Naive thymus-derived CD4-positive, alpha-beta T cell (primary cell): ENCODE measurements at regions not wholly inside any gene's neighbourhood (a gene's known extent, or its start where the extent isn't known, plus 50 kb on each side); places are given as distances from the start of the nearest gene placed in this dataset.

ENCODE experiments used
- ATAC-seq: fragments of 150-1000 bp; cut with Tn5 transposase; 2 replicates; pipeline ENCODE4 v1.10.0; 2021; ENCODE audit warnings: mild to moderate bottlenecking, moderate library complexity
- CTCF ChIA-PET: fragments of 350-600 bp; sonication (Branson Sonifier 250); formaldehyde crosslinking; loops from one replicate; lab custom pipeline; 2021; ENCODE audit warnings: antibody characterized with exemption; lab: Charles Lee
- POLR2A ChIA-PET: fragments of 350-600 bp; sonication (Branson Sonifier 250); formaldehyde crosslinking; loops from one replicate; lab custom pipeline; 2021; ENCODE audit warnings: antibody characterized with exemption, inconsistent platforms; lab: Charles Lee
- DNase-seq, 9 donors: peaks; one replicate each; pipeline versions ENCODE4 v3.0.0 to v3.0.0-alpha.2; 2020 to 2022; ENCODE audit warnings: mixed read lengths in 1 of 9
- H3K27ac ChIP-seq: one replicate; pipeline ENCODE4 v1.7.0; 2013; ENCODE audit warnings: mild to moderate bottlenecking, low read depth, low read length, moderate library complexity
- H3K27me3 ChIP-seq, 2 donors: one replicate each; pipeline ENCODE4 v1.7.0; 2013; ENCODE audit warnings: low read length in 2 of 2, mild to moderate bottlenecking in 2 of 2, moderate library complexity in 2 of 2; ENCODE audit not compliant: control insufficient read depth in 2 of 2, insufficient read depth in 2 of 2
- H3K36me3 ChIP-seq, 3 experiments: 1 replicate in 2 of 3; 2 replicates in 1 of 3; pipeline ENCODE4 v1.7.0; 2013; ENCODE audit warnings: low read length in 3 of 3, mild to moderate bottlenecking in 3 of 3, moderate library complexity in 1 of 3; ENCODE audit not compliant: insufficient read depth in 3 of 3, control insufficient read depth in 2 of 3
- H3K4me1 ChIP-seq, 2 donors: one replicate each; pipeline ENCODE4 v1.7.0; 2013; ENCODE audit warnings: low read length in 2 of 2, mild to moderate bottlenecking in 2 of 2, moderate library complexity in 1 of 2; ENCODE audit not compliant: control insufficient read depth in 2 of 2, insufficient read depth in 2 of 2
- H3K4me3 ChIP-seq: 2 replicates; pipeline ENCODE4 v1.7.0; 2013; ENCODE audit warnings: mild to moderate bottlenecking, low read length
- H3K9me3 ChIP-seq, 3 experiments: 1 replicate in 2 of 3; 2 replicates in 1 of 3; pipeline ENCODE4 v1.7.0; 2013; ENCODE audit warnings: low read length in 3 of 3; ENCODE audit not compliant: control insufficient read depth in 2 of 3
- H3K27ac Mint-ChIP-seq, 9 donors: one replicate each; pipeline ENCODE4 v1.8.0; 2020 to 2022; ENCODE audit warnings: mixed read lengths in 9 of 9, mild to moderate bottlenecking in 8 of 9, moderate library complexity in 5 of 9, inconsistent platforms in 2 of 9
- H3K27me3 Mint-ChIP-seq, 5 donors: one replicate each; pipeline ENCODE4 v1.8.0; 2021 to 2022; ENCODE audit warnings: mixed read lengths in 5 of 5, mild to moderate bottlenecking in 1 of 5
- H3K36me3 Mint-ChIP-seq, 5 donors: one replicate each; pipeline ENCODE4 v1.8.0; 2020 to 2022; ENCODE audit warnings: mixed read lengths in 5 of 5, mild to moderate bottlenecking in 3 of 5, inconsistent platforms in 1 of 5
- H3K4me1 Mint-ChIP-seq, 7 donors: one replicate each; pipeline ENCODE4 v1.8.0; 2020 to 2022; ENCODE audit warnings: mixed read lengths in 7 of 7, mild to moderate bottlenecking in 3 of 7, inconsistent platforms in 1 of 7
- H3K4me3 Mint-ChIP-seq, 10 donors: one replicate each; pipeline ENCODE4 v1.8.0; 2020 to 2022; ENCODE audit warnings: mild to moderate bottlenecking in 10 of 10, mixed read lengths in 10 of 10, moderate library complexity in 6 of 10, inconsistent platforms in 2 of 10
- H3K9me3 Mint-ChIP-seq, 11 donors: one replicate each; pipeline ENCODE4 v1.8.0; 2020 to 2022; ENCODE audit warnings: mixed read lengths in 11 of 11, mild to moderate bottlenecking in 4 of 11, inconsistent platforms in 1 of 11, moderate library complexity in 1 of 11
- intact Hi-C, 2 donors: fragments of 100-400 bp; cut with micrococcal nuclease; formaldehyde crosslinking; loops; one replicate each; pipeline ENCODE4 v1.15.1; 2023

GRCh38 chr10:14409856-14410458 is 79.2 kb upstream of the FRMD4A start:
- Mint-ChIP-seq H3K27ac (peak overlapping the region in 4 of 9 donors; percentile 8 to 76 (median 25)), H3K36me3 (no peaks in the 10 kb centered on the region), H3K4me3 (peak overlapping the region in 9 of 10 donors; percentile 15 to 67 (median 56)), H3K4me1 (peaks cover 7 to 25% (median 21%) of the 10 kb centered on the region in 7 donors), H3K9me3 (peaks cover 0 to 11% (median 0%) of the 10 kb centered on the region in 11 donors), H3K27me3 (peaks cover 32 to 50% (median 33%) of the 10 kb centered on the region in 5 donors)
- POLR2A ChIA-PET, result interaction anchor here (0.7 kb wide), 1 partner anchor 26 kb away, joined by 3 read pairs; no protein-coding TSS in a partner anchor
- CTCF ChIA-PET, result no interaction called here
- peaks cover 0 to 12% of the 10 kb centered on the region in 2 donors for H3K27me3 ChIP-seq
- H3K9me3 ChIP-seq, result no peaks in the 10 kb centered on the region
- intact Hi-C loops, result no loop called here
- H3K4me3 ChIP-seq, result no peak overlapping the region
- H3K36me3 ChIP-seq, result no peaks in the 10 kb centered on the region
- DNase-seq, result peak in 6 of 9 donors; percentile 2 to 38 (median 28)
- H3K27ac ChIP-seq, result no peak overlapping the region
- H3K4me1 ChIP-seq, result peaks cover 8 to 18% of the 10 kb centered on the region in 2 donors
- ATAC-seq, result no peak

- Mint-ChIP-seq H3K4me3 (peak overlapping the region in 2 of 10 donors; percentile 49 to 64), H3K27me3 (peaks cover 26 to 46% (median 35%) of the 10 kb centered on the region in 5 donors), H3K9me3 (peaks cover 0 to 7% (median 0%) of the 10 kb centered on the region in 11 donors), H3K27ac (peak overlapping the region in 1 of 9 donors; percentile 14), H3K4me1 (peaks cover 7 to 25% (median 21%) of the 10 kb centered on the region in 7 donors), H3K36me3 (no peaks in the 10 kb centered on the region)
- DNase-seq, result no peak
- no peaks in the 10 kb centered on the region for H3K36me3 ChIP-seq
- no peaks in the 10 kb centered on the region for H3K9me3 ChIP-seq
- peaks cover 8 to 18% of the 10 kb centered on the region in 2 donors for H3K4me1 ChIP-seq
- no peak overlapping the region for H3K27ac ChIP-seq
- CTCF ChIA-PET, result no interaction called here
- POLR2A ChIA-PET, result interaction anchor here (0.7 kb wide), 1 partner anchor 25 kb away, joined by 3 read pairs; no protein-coding TSS in a partner anchor
- intact Hi-C loops, result no loop called here
- ATAC-seq, result no peak
- no peak overlapping the region for H3K4me3 ChIP-seq
- H3K27me3 ChIP-seq, result peaks cover 0 to 8% of the 10 kb centered on the region in 2 donors
Observed at GRCh38 chr10:14409247-14409646, 78.5 kb upstream of the FRMD4A start.

GRCh38 chr10:14408139-14408538 is 77.4 kb upstream of the FRMD4A start:
- ATAC-seq (no peak), DNase-seq (no peak)
- no peak overlapping the region for H3K4me3 Mint-ChIP-seq
- peaks cover 7 to 25% (median 21%) of the 10 kb centered on the region in 7 donors for H3K4me1 Mint-ChIP-seq
- ChIA-PET CTCF (no interaction called here), POLR2A (no interaction called here)
- H3K9me3 Mint-ChIP-seq, result peaks cover 0 to 7% (median 0%) of the 10 kb centered on the region in 11 donors
- Histone ChIP-seq H3K27me3 (no peaks in the 10 kb centered on the region), H3K4me3 (no peak overlapping the region), H3K36me3 (no peaks in the 10 kb centered on the region), H3K27ac (no peak overlapping the region), H3K4me1 (peaks cover 8 to 18% of the 10 kb centered on the region in 2 donors), H3K9me3 (no peaks in the 10 kb centered on the region)
- H3K27me3 Mint-ChIP-seq, result peaks cover 16 to 38% (median 33%) of the 10 kb centered on the region in 5 donors
- intact Hi-C loops, result no loop called here
- H3K27ac Mint-ChIP-seq, result no peak overlapping the region
- H3K36me3 Mint-ChIP-seq, result no peaks in the 10 kb centered on the region

GRCh38 chr10:14407567-14407966 is 76.8 kb upstream of the FRMD4A start:
- Mint-ChIP-seq H3K27me3 (peaks cover 15 to 38% (median 34%) of the 10 kb centered on the region in 5 donors), H3K27ac (no peak overlapping the region), H3K9me3 (peaks cover 0 to 7% (median 0%) of the 10 kb centered on the region in 11 donors), H3K4me1 (peaks cover 7 to 25% (median 21%) of the 10 kb centered on the region in 7 donors), H3K36me3 (no peaks in the 10 kb centered on the region), H3K4me3 (no peak overlapping the region)
- ChIA-PET CTCF (no interaction called here), POLR2A (no interaction called here)
- H3K27me3 ChIP-seq, result no peaks in the 10 kb centered on the region
- no peak overlapping the region for H3K4me3 ChIP-seq
- no peak for DNase-seq
- no peaks in the 10 kb centered on the region for H3K36me3 ChIP-seq
- intact Hi-C loops, result no loop called here
- peaks cover 8 to 18% of the 10 kb centered on the region in 2 donors for H3K4me1 ChIP-seq
- H3K27ac ChIP-seq, result no peak overlapping the region
- no peak for ATAC-seq
- no peaks in the 10 kb centered on the region for H3K9me3 ChIP-seq

GRCh38 chr10:14405076-14406065 is 74.6 kb upstream of the FRMD4A start:
- Mint-ChIP-seq H3K4me3 (no peak overlapping the region), H3K9me3 (peaks cover 0 to 5% (median 0%) of the 10 kb centered on the region in 11 donors), H3K4me1 (peaks cover 7 to 20% (median 13%) of the 10 kb centered on the region in 7 donors), H3K36me3 (no peaks in the 10 kb centered on the region), H3K27me3 (peaks cover 8 to 49% (median 40%) of the 10 kb centered on the region in 5 donors), H3K27ac (no peak overlapping the region)
- intact Hi-C loops, result no loop called here
- Histone ChIP-seq H3K4me3 (no peak overlapping the region), H3K27ac (no peak overlapping the region), H3K27me3 (no peaks in the 10 kb centered on the region), H3K4me1 (peaks cover 7 to 10% of the 10 kb centered on the region in 2 donors), H3K36me3 (no peaks in the 10 kb centered on the region), H3K9me3 (no peaks in the 10 kb centered on the region)
- CTCF ChIA-PET, result no interaction called here
- POLR2A ChIA-PET, result no interaction called here
- no peak for ATAC-seq
- DNase-seq, result no peak

DNA sequence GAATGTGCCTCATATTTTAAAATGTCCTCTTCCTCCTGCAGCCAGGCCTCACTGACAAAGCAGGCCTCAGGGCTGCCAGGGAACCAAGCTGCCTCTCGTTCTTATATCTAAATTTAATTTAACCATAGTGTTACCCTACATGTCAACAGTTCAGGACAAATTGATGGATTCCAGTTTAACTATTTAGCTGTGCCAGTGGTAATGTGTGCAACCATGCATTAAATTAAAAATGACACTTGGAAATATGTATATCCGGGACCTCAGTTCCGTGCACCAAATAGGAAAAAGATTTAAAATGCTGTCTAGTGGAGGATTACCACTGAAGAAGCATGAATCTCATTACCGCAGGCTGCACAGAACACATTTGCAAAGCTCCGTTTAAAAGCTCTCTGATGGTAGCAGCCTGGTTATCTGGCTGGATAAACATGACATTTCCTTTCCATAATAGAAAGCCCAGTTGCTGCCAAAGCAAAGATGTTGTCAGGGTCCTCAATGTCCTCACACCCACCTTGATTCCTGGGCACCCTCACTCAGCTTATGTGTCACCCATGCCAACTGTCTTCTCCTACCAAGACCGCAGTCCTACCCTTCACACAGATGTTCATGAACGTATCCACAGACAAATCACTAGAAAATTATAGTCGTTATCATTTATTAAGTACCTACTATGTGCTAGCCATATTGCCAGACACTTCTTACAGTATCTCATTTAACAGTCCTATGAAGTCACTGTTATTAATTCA is 73.3 kb upstream of the FRMD4A start:
- ATAC-seq (no peak), DNase-seq (no peak)
- no peaks in the 10 kb centered on the region for H3K9me3 ChIP-seq
- H3K27ac ChIP-seq, result no peak overlapping the region
- no peaks in the 10 kb centered on the region for H3K36me3 ChIP-seq
- POLR2A ChIA-PET, result no interaction called here
- Mint-ChIP-seq H3K27ac (no peak overlapping the region), H3K36me3 (no peaks in the 10 kb centered on the region), H3K9me3 (peaks cover 0 to 4% (median 0%) of the 10 kb centered on the region in 11 donors), H3K4me1 (peaks cover 0 to 7% (median 0%) of the 10 kb centered on the region in 7 donors), H3K27me3 (peaks cover 9 to 50% (median 45%) of the 10 kb centered on the region in 5 donors), H3K4me3 (no peak overlapping the region)
- H3K27me3 ChIP-seq, result no peaks in the 10 kb centered on the region
- no peak overlapping the region for H3K4me3 ChIP-seq
- intact Hi-C loops, result no loop called here
- CTCF ChIA-PET, result no interaction called here
- H3K4me1 ChIP-seq, result no peaks in the 10 kb centered on the region
